ENCODE measurements at regions not wholly inside any gene's neighbourhood (a gene's known extent, or its start where the extent isn't known, plus 50 kb on each side); places are given as distances from the start of the nearest gene placed in this dataset.

- TF ChIP-seq KMT2A (CRISPR knock-in tag; IDR thresholded peaks at IDR 0.05) (peak; percentile 64; the same call in 1 of the 2 replicates), ZNF484 (CRISPR knock-in tag; IDR thresholded peaks at IDR 0.05; ENCODE audit: borderline replicate concordance, low read depth) (no peak), KDM1A (CRISPR knock-in tag; IDR thresholded peaks at IDR 0.05) (peak; percentile 71), PAXIP1 (CRISPR knock-in tag; conservative IDR thresholded peaks at IDR 0.05) (peak; percentile 87), ZNF639 (CRISPR knock-in tag; conservative IDR thresholded peaks at IDR 0.05) (0 out of 2 replicates have a peak, but pooled peaks have one; percentile 37), NR2F2 (IDR thresholded peaks at IDR 0.05; ENCODE audit: borderline replicate concordance, low read depth) (peak; percentile 76; the same call in 1 of the 2 replicates), SRSF1 (optimal IDR thresholded peaks at IDR 0.05; ENCODE audit: low read depth, low read length) (no peak), ATF2 (CRISPR knock-in tag; IDR thresholded peaks at IDR 0.05) (peak; percentile 92), ZNF34 (CRISPR knock-in tag; IDR thresholded peaks at IDR 0.05; ENCODE audit: borderline replicate concordance) (no peak), ZBED4 (CRISPR knock-in tag; IDR thresholded peaks at IDR 0.05; ENCODE audit: borderline replicate concordance) (0 out of 2 replicates have a peak, but pooled peaks have one; percentile 38), ELF3 (CRISPR knock-in tag; IDR thresholded peaks at IDR 0.05) (peak; percentile 89), ZNF710 (CRISPR knock-in tag; IDR thresholded peaks at IDR 0.05; ENCODE audit: borderline replicate concordance) (peak; percentile 76; the same call in 1 of the 2 replicates), GPBP1L1 (CRISPR knock-in tag; IDR thresholded peaks at IDR 0.05) (no peak), HOXD1 (CRISPR knock-in tag; IDR thresholded peaks at IDR 0.05) (peak; percentile 94)
Measured at GRCh38 chr18:70431203-70431624, 142.4 kb downstream of the SOCS6 start (continued).

Data from HepG2 (cell line).